ENCODE measurements at regions not wholly inside any gene's neighbourhood (a gene's known extent, or its start where the extent isn't known, plus 50 kb on each side); places are given as distances from the start of the nearest gene placed in this dataset.

- TF ChIP-seq, protein P1, sequence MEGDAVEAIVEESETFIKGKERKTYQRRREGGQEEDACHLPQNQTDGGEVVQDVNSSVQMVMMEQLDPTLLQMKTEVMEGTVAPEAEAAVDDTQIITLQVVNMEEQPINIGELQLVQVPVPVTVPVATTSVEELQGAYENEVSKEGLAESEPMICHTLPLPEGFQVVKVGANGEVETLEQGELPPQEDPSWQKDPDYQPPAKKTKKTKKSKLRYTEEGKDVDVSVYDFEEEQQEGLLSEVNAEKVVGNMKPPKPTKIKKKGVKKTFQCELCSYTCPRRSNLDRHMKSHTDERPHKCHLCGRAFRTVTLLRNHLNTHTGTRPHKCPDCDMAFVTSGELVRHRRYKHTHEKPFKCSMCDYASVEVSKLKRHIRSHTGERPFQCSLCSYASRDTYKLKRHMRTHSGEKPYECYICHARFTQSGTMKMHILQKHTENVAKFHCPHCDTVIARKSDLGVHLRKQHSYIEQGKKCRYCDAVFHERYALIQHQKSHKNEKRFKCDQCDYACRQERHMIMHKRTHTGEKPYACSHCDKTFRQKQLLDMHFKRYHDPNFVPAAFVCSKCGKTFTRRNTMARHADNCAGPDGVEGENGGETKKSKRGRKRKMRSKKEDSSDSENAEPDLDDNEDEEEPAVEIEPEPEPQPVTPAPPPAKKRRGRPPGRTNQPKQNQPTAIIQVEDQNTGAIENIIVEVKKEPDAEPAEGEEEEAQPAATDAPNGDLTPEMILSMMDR (IDR thresholded peaks at IDR 0.05), result no peak
- TF ChIP-seq POLR2AphosphoS5 (IDR thresholded peaks at IDR 0.05), result no peak
- TF ChIP-seq POLR2A (IDR thresholded peaks at IDR 0.05; ENCODE audit: low read depth), result no peak
These were observed 53.3 kb upstream of the SYN3 start for GRCh38 chr22:33111491-33111890.
